ENCODE measurements at regions not wholly inside any gene's neighbourhood (a gene's known extent, or its start where the extent isn't known, plus 50 kb on each side); places are given as distances from the start of the nearest gene placed in this dataset.

DNA sequence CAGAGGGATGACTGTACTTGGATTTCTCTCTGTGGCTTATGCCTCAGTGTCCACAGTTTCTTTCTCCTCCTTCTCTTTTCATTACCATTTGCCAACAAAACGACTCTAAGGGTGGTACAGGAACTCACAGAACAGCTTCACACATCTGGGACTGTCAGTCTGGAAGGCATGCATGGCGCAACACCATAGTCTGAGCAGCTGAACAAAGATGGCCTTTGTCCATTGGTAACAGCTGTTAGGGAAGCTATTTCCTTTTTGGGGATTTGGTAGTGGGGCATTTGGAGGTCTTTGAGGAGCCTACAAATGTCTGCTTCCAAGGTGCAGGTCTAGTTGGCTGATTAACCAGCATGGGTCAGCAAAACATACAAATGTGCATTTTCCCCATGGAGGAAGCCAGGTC lies 81.4 kb upstream of the PCDH8 start:
- no peak for DNase-seq

DNA sequence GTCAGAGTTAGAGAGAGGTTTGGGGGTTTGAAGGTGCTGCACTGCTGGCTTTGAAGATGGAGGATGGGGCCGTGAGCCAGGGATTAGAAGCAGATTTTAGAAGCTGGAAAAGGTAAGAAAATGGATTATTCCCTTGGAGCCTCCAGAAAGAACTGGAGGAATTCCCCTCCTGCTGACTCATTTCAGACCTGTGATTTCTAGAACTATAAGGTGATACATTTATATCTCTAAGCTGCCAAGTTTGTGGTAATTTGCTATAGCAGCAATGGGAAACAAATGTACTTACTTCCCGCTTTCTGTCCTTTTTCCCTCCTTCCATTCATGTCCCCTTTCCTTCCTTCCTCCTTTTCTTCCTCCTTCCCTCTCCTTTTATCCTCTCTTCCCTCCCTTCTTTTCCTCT lies 78.5 kb upstream of the PCDH8 start:
- no peak for DNase-seq

DNA sequence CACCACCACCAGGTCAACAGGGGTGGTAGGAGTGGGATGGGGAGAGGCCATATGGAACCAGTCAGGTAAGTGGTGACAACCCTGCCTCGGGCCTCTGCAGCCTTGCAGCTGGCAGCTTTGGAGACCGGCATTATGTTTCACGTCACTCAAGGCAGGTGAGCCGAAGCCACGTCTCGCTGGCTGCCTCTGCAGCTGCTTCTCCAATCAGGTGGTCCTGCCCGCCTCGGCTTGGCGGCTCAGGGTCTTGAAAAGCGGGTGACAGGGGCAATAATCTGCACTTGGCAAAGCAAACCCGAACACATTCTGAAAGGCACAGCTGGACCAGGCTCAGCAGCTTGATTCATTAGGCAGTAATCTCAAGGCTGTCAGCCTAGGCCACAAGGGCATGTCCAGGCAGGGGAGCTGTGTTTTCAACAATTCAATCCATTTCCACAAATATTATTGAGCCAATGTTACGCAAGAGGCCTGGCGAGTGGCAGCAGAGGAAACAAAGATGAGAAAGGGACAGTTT lies 77.4 kb upstream of the PCDH8 start:
- DNase-seq = no peak

DNA sequence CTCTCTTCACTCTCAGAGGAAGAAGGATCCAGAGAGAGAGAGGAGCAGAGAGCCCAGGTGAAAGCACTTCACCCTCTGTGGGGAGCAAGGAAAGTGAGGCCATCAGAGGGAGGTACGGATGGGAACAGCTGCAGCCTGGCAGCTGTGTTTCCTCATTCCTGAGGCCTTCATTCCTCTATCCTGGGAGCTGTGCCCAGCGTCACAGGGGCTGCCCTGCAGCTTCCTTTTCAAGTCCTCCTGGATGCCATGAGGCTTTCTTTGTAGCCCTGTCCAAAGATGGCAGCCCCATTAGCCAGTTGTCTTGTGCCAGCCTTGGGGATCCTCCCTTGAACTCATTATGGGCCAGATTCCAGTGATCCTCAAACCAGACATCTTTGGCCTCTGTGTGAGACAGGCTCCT lies 76.8 kb upstream of the PCDH8 start:
- no peak for DNase-seq

DNA sequence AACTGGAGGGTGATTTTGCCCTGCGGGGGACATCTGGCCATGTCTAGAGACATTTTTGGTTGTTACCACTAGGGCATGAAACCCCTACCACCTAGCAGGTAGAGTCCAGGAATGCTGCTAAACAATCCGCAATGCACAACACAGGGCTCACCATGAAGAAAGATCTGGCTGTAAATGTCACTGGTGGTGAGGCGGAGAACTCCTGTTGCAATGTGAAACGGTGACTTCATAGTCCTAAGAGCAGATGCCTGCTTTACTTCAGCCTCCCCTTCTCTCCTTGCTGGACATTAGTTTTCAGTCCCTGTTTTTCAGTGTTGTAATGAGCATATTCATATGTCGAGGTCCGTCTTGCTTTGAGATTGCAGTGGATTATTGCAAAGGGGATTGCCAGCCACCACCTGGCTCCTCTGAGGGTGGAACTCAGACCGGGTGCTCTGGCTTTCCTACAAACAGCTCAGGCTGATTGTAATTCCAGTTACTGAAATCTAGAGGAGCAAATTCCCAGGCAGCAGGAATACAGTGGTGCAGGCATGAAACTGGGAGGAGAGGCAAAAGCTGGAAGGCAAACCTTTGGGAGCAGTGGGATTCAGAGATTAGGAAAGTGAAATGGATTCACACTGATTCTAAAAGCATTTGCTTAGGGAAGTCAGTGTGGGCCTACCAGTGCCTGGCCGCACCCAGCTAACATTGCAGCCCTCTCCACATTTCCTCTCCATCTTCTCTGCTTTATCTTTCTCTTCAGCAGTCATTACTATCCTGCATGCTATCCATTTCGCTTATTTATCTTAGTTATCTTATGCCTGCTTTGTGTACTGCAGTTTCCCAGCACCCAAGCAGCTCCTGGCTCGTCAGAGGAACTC lies 76.1 kb upstream of the PCDH8 start:
- peak in 1 of 2 donors; percentile 9 for DNase-seq

DNA sequence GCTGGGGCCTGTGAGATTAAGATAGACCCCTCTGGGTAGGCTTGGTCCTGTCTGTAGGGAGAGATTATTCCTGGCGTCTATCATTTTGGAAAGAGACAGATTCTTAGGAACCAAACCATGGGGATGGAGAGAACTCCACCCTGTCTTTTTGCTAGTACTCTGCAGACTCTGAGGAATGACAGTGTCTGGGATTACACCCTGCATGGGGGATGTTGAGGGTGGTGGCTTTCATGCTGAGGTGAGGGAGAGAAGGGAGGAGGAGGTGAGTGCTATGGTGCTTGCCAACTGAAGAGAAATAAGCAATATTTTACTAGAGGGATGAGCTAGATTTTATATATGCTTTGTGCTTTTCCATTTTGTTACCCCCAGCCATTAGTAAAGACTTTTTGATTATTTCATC lies 74.5 kb upstream of the PCDH8 start:
- DNase-seq = no peak

DNA sequence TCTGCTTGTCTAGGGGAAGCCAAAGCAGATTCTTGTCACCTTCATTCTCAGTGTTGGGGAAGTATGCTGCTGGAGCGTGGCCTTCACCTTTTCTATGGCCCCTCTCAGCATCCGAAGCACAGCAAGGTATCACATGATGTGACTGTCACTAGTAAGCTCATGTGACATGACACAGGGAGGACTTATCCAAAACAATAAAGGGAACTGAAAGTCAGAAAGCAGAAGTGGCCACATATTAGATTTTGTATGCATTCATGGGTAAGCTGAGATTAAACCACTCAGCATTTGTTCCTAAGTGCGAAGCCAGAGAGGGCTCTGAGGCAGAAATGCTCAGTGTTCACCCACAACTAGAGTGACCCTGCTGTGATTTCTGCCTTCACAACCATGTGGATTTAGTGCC lies 72.8 kb upstream of the PCDH8 start:
- peak; percentile 62 to 76 for DNase-seq

DNA sequence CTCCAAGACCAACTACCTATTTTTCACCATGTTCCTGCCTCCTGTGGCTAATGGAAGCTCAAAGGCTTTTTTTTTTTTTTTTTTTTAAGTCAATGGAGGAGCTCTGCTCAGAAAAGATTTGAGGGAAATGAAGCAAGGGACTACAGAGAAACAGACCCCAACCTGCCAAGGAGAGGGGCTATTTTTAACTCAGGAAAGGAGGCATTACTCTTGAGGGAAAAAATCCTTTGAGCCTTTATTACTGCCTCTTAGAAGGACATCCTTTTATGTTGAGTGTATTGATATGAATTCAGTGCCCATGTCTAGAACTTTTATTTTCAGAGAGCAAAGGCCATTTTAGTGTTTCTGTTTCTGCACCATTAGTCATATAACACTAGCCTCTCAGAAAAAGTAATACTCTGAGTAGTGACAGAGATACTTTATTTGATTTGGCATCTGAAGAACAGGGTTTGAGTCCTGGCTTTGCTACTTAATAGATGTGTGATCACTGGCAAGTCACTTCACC lies 68.1 kb upstream of the PCDH8 start:
- no peak for DNase-seq

DNA sequence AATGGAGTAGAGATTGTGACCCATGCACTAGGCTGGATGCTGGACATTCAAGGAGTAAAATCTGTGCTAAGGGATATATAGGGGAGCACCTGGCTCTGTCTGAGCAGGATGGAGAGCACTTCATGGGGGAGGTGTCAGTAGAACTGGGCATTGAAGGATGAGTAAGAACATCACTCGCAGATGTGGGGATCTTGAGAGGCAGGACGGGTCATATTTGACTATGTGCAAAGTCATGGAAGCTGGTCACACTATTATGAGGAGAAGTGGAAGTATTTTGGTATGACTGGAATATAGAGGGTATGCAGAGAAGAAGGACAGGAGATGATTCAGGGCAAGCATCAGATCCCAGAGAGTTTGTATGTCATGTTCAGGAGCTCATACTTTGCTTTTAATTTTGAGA lies 62.9 kb upstream of the PCDH8 start:
- no peak for DNase-seq

DNA sequence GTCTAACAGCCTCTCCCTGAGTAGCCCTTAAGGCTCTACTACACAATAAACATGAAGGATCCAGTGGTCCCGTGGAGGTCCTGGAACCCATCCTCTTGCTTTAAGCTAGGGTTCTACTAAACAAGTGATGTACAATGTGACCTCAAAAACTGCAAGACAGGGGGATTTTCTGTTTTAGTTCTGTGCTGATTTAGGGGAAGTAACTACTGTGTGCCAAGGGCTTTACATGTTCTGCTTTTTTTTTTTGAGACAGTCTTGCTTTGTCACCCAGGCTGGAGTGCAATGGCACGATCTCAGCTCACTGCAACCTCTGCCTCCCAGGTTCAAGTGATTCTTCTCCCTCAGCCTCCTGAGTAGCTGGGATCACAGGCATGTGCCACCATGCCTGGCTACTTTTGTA lies 61.9 kb upstream of the PCDH8 start:
- DNase-seq = peak; percentile 72 to 79

DNA sequence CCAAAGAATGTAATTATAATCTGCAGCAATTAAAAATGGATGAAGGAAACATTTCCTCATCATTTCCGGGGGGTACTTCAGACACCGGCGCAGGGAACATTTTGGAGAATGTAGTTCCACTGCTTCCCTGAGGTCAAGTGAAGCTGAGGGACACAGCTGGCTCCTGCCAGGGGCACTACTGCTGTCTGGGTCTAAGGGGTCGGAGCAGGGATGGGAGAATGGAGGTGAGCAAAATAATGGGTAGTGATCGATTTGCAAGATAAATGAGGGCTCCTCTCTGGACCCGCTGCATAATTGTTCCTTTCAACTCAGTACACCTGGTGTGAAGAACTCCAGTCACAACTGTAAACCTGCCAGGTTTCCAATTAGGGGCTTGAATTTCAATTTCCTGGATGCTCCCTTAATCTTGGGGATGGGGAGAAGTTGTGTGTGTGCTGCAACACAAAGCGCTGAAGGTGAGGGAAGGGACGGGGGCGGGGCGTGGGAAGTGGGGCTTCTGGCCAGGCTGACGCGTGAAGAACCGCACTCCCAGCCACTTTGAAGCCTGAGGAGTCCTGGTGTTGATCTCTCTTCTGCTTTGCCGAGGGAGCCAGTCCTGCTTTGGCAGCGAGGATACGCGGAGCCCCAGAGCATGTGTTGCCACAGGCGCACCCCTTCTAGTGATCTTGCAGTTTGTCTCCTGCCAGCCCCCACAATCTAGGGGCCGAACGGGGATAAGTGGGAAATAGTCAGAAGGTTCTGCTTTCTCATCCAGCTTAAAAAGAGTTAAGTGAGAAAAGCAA lies 57.9 kb upstream of the PCDH8 start:
- DNase-seq = no peak

DNA sequence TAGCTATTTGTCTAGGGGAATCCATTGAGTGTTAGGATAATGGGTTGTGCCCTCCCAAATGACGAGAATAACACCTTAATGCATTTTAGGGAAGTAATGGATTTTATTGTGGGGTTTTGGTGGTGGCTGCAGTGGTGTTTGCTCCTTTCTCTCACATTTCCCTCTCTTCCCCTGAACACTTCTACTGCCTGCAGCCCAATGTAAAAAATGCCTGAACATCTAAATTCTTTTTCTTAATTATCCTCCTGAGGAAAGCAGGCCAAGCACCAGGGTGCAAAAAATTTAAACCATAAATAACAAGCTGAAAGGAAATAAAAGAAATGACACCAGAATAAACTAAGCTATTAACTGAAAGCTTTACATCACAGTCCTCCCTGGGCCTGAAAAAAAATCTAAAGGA lies 57.3 kb upstream of the PCDH8 start:
- no peak for DNase-seq

DNA sequence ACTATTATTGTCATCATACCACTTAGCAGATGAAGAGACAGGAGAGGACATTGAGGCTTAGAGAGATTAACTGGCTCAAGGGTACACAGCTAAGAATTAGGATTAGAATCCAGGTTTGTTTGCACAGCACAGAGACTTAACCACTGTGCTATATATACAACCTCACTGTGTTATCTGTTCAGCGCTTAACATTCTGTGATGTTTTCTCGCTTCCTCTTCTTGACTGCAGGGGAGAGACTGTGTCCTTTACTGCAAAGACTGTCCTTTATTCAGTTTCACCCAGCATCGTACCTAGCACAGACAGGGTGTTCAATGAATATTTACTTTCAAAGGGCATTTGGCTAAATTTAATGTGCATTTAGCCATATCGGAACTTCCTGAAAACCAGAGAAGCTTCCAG lies 54.9 kb upstream of the PCDH8 start:
- DNase-seq = no peak

DNA sequence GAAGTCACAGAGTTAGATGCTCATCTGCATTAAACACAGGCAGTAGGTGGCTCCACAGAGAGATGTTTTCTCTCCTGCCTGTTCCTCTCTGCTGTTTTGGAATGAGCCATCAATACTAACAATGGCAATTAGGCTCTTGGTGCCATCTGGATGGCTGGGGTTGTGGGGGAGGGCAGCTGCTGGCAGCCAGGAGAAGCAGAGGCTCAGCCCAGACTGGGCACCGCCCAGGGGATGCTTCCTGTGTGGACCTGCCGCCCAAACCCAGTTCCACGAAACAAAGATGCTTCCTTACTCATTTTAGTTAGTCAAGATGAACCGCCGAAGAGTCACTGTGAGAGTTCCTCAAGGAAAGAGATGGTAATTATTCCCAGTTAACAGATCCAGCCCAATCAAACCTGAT lies 50.8 kb upstream of the PCDH8 start:
- no peak for DNase-seq
